CD4-positive, alpha-beta T cell treated with Interleukin-4 for 1 hour (primary cell): ENCODE measurements at regions not wholly inside any gene's neighbourhood (a gene's known extent, or its start where the extent isn't known, plus 50 kb on each side); places are given as distances from the start of the nearest gene placed in this dataset.
A peak's percentile ranks its signal among the peaks of the same experiment; 100 is the strongest.

ENCODE experiments used
- DNase-seq, 2 donors: peaks; one replicate each; pipeline ENCODE4 v3.0.0-alpha.2; 2020 to 2022

- DNase-seq = no peak
Observed at GRCh38 chr4:151961456-151961855, 200.6 kb upstream of the GATB start.

GRCh38 chr4:151960449-151961230 is 199.8 kb upstream of the GATB start:
- DNase-seq = no peak

GRCh38 chr4:151957153-151957552 is 196.3 kb upstream of the GATB start:
- DNase-seq = no peak

GRCh38 chr4:151955721-151956380 is 195.0 kb upstream of the GATB start:
- no peak for DNase-seq

- no peak for DNase-seq
Observed at GRCh38 chr4:151953795-151954372, 193.1 kb upstream of the GATB start.

- DNase-seq = no peak
Observed at GRCh38 chr4:151953312-151953711, 192.5 kb upstream of the GATB start.

GRCh38 chr4:151952711-151953254 is 192.0 kb upstream of the GATB start:
- no peak for DNase-seq

GRCh38 chr4:151952137-151952536 is 191.3 kb upstream of the GATB start:
- DNase-seq = no peak

GRCh38 chr4:151951671-151952050 is 190.9 kb upstream of the GATB start:
- DNase-seq = no peak

GRCh38 chr4:151950993-151951670 is 190.3 kb upstream of the GATB start:
- no peak for DNase-seq

GRCh38 chr4:151948351-151949016 is 187.7 kb upstream of the GATB start:
- no peak for DNase-seq

- no peak for DNase-seq
Observed at GRCh38 chr4:151946718-151947117, 185.9 kb upstream of the GATB start.

- no peak for DNase-seq
Observed at GRCh38 chr4:151942971-151943370, 182.2 kb upstream of the GATB start.

- no peak for DNase-seq
Observed at GRCh38 chr4:151940926-151941617, 180.3 kb upstream of the GATB start.

GRCh38 chr4:151940291-151940690 is 179.5 kb upstream of the GATB start:
- DNase-seq = peak in 1 of 2 donors; percentile 16

- DNase-seq = no peak
Observed at GRCh38 chr4:151939670-151940069, 178.9 kb upstream of the GATB start.

- DNase-seq = no peak
Observed at GRCh38 chr4:151935411-151935810, 174.6 kb upstream of the GATB start.

- no peak for DNase-seq
Observed at GRCh38 chr4:151934766-151935165, 174.0 kb upstream of the GATB start.

GRCh38 chr4:151933122-151933827 is 172.5 kb upstream of the GATB start:
- no peak for DNase-seq

GRCh38 chr4:151931563-151931962 is 170.8 kb upstream of the GATB start:
- no peak for DNase-seq

- DNase-seq = no peak
Observed at GRCh38 chr4:151930372-151930771, 169.6 kb upstream of the GATB start.
